ENCODE measurements at regions not wholly inside any gene's neighbourhood (a gene's known extent, or its start where the extent isn't known, plus 50 kb on each side); places are given as distances from the start of the nearest gene placed in this dataset.
"Not testable (repeated sequence)": the region's sequence is repeated elsewhere in the genome, so short reads cannot be mapped to it uniquely, and the experiment has no call there.

DNA sequence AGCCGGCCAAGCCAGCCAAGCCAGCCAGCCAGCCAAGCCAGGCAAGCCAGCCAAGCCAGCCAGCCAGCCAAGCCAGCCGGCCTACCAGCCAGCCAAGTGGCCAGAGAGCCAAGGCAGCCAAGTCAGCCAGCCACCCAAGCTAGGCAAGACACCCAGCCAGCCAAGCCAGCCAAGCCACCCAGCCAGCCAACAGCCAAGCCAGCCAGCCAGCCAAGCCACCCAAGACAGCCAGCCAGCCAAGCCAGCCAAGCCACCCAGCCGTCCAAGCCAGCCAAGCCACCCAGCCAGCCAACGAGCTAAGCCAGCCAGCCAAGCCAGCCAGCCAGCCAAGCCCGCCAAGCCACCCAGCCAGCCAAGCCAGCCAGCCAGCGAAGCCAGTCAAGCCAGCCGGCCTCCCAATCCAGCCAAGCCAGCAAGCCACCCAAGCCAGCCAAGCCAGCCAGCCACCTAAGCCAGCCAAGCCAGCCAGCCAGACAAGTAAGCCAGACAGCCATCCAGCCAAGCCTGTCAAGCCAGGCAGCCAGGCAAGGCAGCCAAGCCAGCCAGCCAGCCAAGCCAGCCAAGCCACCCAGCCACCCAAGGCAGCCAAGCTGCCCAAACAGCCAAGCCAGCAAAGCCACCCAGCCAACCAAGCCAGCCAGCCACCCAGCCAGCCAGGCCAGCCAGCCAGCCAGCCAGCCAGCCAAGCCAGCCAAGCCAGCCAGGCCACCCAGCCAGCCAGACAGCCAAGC lies 200.5 kb downstream of the GOLGA6L6 start:
- intact Hi-C loops (cut with micrococcal nuclease) = no loop called here
- no peak for DNase-seq (ENCODE audit: unreplicated experiment)
- no peaks in the 10 kb centered on the region for H3K4me1 Mint-ChIP-seq (ENCODE audit: insufficient read depth, unreplicated experiment)
- CTCF ChIA-PET = no interaction called here
- POLR2A ChIA-PET = no interaction called here
- H3K9me3 Mint-ChIP-seq (ENCODE audit: unreplicated experiment) = no peaks in the 10 kb centered on the region
- H3K36me3 Mint-ChIP-seq (ENCODE audit: insufficient read depth, unreplicated experiment) = no peaks in the 10 kb centered on the region
- TF ChIP-seq, protein P1, sequence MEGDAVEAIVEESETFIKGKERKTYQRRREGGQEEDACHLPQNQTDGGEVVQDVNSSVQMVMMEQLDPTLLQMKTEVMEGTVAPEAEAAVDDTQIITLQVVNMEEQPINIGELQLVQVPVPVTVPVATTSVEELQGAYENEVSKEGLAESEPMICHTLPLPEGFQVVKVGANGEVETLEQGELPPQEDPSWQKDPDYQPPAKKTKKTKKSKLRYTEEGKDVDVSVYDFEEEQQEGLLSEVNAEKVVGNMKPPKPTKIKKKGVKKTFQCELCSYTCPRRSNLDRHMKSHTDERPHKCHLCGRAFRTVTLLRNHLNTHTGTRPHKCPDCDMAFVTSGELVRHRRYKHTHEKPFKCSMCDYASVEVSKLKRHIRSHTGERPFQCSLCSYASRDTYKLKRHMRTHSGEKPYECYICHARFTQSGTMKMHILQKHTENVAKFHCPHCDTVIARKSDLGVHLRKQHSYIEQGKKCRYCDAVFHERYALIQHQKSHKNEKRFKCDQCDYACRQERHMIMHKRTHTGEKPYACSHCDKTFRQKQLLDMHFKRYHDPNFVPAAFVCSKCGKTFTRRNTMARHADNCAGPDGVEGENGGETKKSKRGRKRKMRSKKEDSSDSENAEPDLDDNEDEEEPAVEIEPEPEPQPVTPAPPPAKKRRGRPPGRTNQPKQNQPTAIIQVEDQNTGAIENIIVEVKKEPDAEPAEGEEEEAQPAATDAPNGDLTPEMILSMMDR (IDR thresholded peaks at IDR 0.05; ENCODE audit: unreplicated experiment) = no peak
- no peak overlapping the region for H3K27ac Mint-ChIP-seq (ENCODE audit: low read depth, unreplicated experiment)
- BruUV-seq (replicated peaks) = no TSS peak
- no peak overlapping the region for H3K4me3 Mint-ChIP-seq (ENCODE audit: unreplicated experiment)
- no peaks in the 10 kb centered on the region for H3K27me3 Mint-ChIP-seq (ENCODE audit: insufficient read depth, unreplicated experiment)

DNA sequence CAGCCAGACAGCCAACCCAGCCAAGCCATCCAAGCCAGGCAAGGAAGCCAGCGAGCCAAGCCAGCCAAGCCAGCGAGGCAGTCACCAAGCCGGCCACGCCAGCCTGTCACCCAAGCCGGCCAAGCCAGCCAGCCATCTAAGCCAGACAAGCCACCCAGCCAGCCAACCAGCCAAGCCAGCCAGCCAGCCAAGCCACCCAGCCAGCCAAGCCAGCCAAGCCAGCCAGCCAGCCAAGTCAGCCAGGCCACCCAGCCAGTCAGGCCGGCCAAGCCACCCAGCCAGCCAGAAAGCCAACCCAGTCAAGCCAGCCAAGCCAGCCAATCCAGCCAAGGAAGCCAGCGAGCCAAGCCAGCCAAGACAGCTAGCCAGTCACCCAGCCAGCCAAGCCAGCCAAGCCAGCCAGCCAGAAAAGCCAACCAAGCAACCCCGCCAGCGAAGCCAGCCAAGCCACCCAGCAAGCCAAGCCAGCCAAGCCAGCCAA lies 201.2 kb downstream of the GOLGA6L6 start:
- H3K4me3 Mint-ChIP-seq (ENCODE audit: unreplicated experiment) = no peak overlapping the region
- H3K27me3 Mint-ChIP-seq (ENCODE audit: insufficient read depth, unreplicated experiment) = no peaks in the 10 kb centered on the region
- BruUV-seq (replicated peaks) = no TSS peak
- H3K27ac Mint-ChIP-seq (ENCODE audit: low read depth, unreplicated experiment) = no peak overlapping the region
- H3K4me1 Mint-ChIP-seq (ENCODE audit: insufficient read depth, unreplicated experiment) = no peaks in the 10 kb centered on the region
- no peaks in the 10 kb centered on the region for H3K9me3 Mint-ChIP-seq (ENCODE audit: unreplicated experiment)
- ChIA-PET CTCF (no interaction called here), POLR2A (no interaction called here)
- intact Hi-C loops (cut with micrococcal nuclease) = no loop called here
- no peak for DNase-seq (ENCODE audit: unreplicated experiment)
- TF ChIP-seq, protein P1 (IDR thresholded peaks at IDR 0.05; ENCODE audit: unreplicated experiment) = no peak
- H3K36me3 Mint-ChIP-seq (ENCODE audit: insufficient read depth, unreplicated experiment) = no peaks in the 10 kb centered on the region

DNA sequence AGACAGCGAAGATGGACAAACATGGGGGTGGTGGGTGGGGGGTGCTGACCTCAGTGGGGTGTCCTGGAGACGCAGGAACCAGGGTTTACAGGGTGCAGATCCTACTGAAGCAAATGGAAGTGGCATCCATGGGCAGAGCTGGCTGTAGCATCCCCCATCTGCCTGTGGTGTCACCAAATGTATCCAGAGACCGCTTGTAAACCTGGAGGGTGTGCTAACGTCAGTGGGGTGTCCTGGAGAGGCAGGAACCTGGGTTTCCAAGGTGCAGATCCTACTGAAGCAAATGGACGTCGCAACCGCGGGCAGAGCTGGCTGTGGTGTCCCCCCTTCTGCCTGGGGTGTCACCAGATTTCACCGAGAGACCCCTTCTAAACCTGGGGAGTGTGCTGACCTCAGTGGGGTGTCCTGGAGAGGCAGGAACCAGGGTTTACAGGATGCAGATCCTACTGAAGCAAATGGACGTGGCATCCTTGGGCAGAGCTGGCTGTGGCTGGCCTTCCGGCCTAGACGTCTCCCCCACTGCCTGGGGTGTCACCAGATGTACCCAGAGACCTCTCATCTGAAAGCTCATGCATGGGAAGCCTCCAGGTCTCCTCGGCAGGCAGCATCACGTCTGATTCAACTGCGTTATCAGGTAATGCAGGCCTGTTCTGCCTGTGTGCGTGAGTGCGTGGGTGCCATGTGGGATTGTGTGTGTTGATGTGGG lies 202.4 kb downstream of the GOLGA6L6 start:
- H3K4me3 Mint-ChIP-seq (ENCODE audit: unreplicated experiment); intact Hi-C loops (cut with micrococcal nuclease); DNase-seq (ENCODE audit: unreplicated experiment); H3K9me3 Mint-ChIP-seq (ENCODE audit: unreplicated experiment); H3K36me3 Mint-ChIP-seq (ENCODE audit: insufficient read depth, unreplicated experiment); H3K4me1 Mint-ChIP-seq (ENCODE audit: insufficient read depth, unreplicated experiment); CTCF ChIA-PET; BruUV-seq (replicated peaks); H3K27ac Mint-ChIP-seq (ENCODE audit: low read depth, unreplicated experiment); POLR2A ChIA-PET; H3K27me3 Mint-ChIP-seq (ENCODE audit: insufficient read depth, unreplicated experiment): not testable (repeated sequence)

DNA sequence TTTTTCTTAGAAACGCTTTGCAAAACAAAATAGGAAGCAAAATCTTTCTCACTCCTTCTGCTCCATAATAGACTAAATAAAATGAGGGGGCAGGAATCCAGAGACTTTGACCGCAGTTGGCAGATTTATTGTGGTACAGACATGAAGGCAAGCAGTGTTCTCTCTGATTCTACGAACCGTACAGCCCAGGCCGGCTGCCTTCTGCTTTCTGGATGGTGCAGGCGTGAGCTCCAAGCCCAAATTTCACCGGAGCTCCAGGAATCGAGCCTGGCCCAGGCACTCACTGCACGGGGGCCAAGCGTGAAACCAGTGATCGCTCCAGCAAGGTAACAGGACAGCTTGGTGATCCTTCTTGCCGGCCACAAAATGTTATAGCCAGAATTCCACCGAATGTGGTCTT lies 202.9 kb downstream of the GOLGA6L6 start:
- POLR2A ChIA-PET; intact Hi-C loops (cut with micrococcal nuclease): not testable (repeated sequence)

DNA sequence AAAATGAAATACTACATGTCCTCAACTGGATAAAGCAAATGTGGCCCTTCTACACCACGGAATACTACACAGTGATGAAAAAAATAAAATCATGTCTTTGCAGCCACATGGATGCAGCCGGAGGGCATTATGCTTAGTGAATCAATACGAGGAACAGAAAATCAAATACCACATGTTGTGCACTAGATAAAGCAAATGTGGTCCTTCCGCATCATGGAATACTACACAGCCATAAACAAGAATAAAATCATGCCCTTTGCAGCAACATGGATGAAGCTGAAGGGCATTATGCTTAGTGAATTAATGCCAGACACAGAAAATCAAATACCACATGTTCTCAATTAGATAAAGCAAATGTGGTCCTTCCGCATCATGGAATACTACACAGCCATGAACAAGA lies 204.4 kb downstream of the GOLGA6L6 start:
- intact Hi-C loops (cut with micrococcal nuclease) = not testable (repeated sequence)

More for the DNA sequence above, 202.9 kb downstream of the GOLGA6L6 start:
- H3K36me3 Mint-ChIP-seq (ENCODE audit: insufficient read depth, unreplicated experiment); H3K4me3 Mint-ChIP-seq (ENCODE audit: unreplicated experiment); DNase-seq (ENCODE audit: unreplicated experiment); H3K4me1 Mint-ChIP-seq (ENCODE audit: insufficient read depth, unreplicated experiment); H3K27ac Mint-ChIP-seq (ENCODE audit: low read depth, unreplicated experiment); H3K27me3 Mint-ChIP-seq (ENCODE audit: insufficient read depth, unreplicated experiment); H3K9me3 Mint-ChIP-seq (ENCODE audit: unreplicated experiment); CTCF ChIA-PET; BruUV-seq (replicated peaks): not testable (repeated sequence)

DNA sequence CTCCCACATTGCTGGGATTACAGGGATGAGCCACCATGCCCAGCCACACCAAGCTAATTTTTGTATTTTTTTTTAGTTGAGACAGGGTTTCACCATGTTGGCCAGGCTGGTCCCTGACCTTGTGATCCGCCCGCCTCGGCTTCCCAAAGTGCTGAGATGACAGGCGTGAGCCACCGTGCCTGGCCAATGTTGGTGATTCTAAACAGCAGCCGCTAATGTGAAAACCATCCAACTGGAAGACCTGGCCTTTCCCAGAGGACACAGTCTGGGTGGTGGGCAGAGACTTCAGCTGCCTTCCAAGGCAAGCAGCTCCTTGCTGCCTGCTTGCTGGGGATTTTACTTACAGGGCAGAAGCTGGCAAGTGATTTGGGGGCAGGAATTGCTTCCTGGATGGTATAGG lies 207.1 kb downstream of the GOLGA6L6 start:
- BruUV-seq (replicated peaks); H3K9me3 Mint-ChIP-seq (ENCODE audit: unreplicated experiment); DNase-seq (ENCODE audit: unreplicated experiment); POLR2A ChIA-PET; H3K27ac Mint-ChIP-seq (ENCODE audit: low read depth, unreplicated experiment); intact Hi-C loops (cut with micrococcal nuclease); H3K27me3 Mint-ChIP-seq (ENCODE audit: insufficient read depth, unreplicated experiment); CTCF ChIA-PET; H3K36me3 Mint-ChIP-seq (ENCODE audit: insufficient read depth, unreplicated experiment); H3K4me1 Mint-ChIP-seq (ENCODE audit: insufficient read depth, unreplicated experiment); H3K4me3 Mint-ChIP-seq (ENCODE audit: unreplicated experiment): not testable (repeated sequence)

More for the DNA sequence above, 204.4 kb downstream of the GOLGA6L6 start:
- H3K9me3 Mint-ChIP-seq (ENCODE audit: unreplicated experiment); CTCF ChIA-PET; DNase-seq (ENCODE audit: unreplicated experiment); H3K4me1 Mint-ChIP-seq (ENCODE audit: insufficient read depth, unreplicated experiment); BruUV-seq (replicated peaks); H3K36me3 Mint-ChIP-seq (ENCODE audit: insufficient read depth, unreplicated experiment); H3K4me3 Mint-ChIP-seq (ENCODE audit: unreplicated experiment); H3K27me3 Mint-ChIP-seq (ENCODE audit: insufficient read depth, unreplicated experiment); H3K27ac Mint-ChIP-seq (ENCODE audit: low read depth, unreplicated experiment); POLR2A ChIA-PET: not testable (repeated sequence)

DNA sequence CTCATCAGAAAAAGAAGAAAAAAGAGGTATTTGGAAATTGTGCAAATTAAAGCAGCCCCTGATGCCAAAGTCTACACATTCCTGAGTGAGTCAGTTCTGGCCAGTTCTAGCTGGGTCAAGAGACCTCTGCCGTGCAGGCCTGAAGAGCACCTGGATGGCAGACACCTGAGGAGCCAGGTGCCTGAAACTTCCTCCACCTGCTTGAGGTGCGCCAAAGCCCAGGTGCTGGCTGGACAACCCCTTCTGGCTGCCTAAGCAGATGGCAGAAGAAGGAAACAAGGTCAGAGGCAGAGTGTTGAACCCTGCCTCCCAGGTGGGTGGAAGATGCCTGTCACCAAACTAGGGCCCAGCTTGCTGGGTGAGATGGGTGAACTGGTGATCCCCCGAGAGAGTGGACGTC lies 215.8 kb downstream of the GOLGA6L6 start:
- POLR2A ChIA-PET; intact Hi-C loops (cut with micrococcal nuclease); H3K36me3 Mint-ChIP-seq (ENCODE audit: insufficient read depth, unreplicated experiment); H3K27me3 Mint-ChIP-seq (ENCODE audit: insufficient read depth, unreplicated experiment); BruUV-seq (replicated peaks); CTCF ChIA-PET; H3K4me1 Mint-ChIP-seq (ENCODE audit: insufficient read depth, unreplicated experiment); H3K4me3 Mint-ChIP-seq (ENCODE audit: unreplicated experiment); H3K9me3 Mint-ChIP-seq (ENCODE audit: unreplicated experiment); DNase-seq (ENCODE audit: unreplicated experiment); H3K27ac Mint-ChIP-seq (ENCODE audit: low read depth, unreplicated experiment): not testable (repeated sequence)

DNA sequence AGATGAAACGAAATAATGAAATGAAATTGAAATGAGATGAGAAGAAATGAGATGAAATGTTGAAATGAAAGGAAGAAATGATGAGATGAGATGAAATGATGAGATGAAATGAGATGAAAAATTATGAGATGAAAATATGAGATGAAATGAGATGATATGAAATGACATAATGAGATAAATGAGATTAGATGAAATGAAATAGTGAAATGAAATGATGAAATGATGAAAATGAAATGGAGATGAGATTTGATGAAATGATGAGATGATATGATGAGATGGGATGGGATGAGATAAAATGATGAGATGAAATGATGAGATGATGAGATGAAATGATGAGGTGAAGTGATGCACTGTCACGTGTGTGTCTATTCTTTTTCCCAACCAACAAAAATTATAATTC lies 224.5 kb downstream of the GOLGA6L6 start:
- POLR2A ChIA-PET; intact Hi-C loops (cut with micrococcal nuclease); DNase-seq (ENCODE audit: unreplicated experiment); H3K4me1 Mint-ChIP-seq (ENCODE audit: insufficient read depth, unreplicated experiment); CTCF ChIA-PET; BruUV-seq (replicated peaks); H3K4me3 Mint-ChIP-seq (ENCODE audit: unreplicated experiment); H3K27me3 Mint-ChIP-seq (ENCODE audit: insufficient read depth, unreplicated experiment); H3K36me3 Mint-ChIP-seq (ENCODE audit: insufficient read depth, unreplicated experiment); H3K27ac Mint-ChIP-seq (ENCODE audit: low read depth, unreplicated experiment); H3K9me3 Mint-ChIP-seq (ENCODE audit: unreplicated experiment): not testable (repeated sequence)
